Neural cell (in vitro differentiated cells): ENCODE measurements at regions not wholly inside any gene's neighbourhood (a gene's known extent, or its start where the extent isn't known, plus 50 kb on each side); places are given as distances from the start of the nearest gene placed in this dataset.

ENCODE experiments used
- H2AFZ ChIP-seq: fragments of 200-600, 300-800 bp; sonication (generic), shearing (Covaris generic); 2 replicates; pipeline ENCODE4 v1.6.0; 2014; ENCODE audit warnings: low read depth, mild to moderate bottlenecking, antibody characterized with exemption, low read length, moderate library complexity
- H3F3A ChIP-seq: fragments of 200-600 bp; shearing (Covaris generic); 2 replicates; pipeline ENCODE4 v1.6.1; 2016; ENCODE audit warnings: mild to moderate bottlenecking, moderate library complexity, mixed read lengths, antibody characterized with exemption, low read length; ENCODE audit not compliant: insufficient read depth, poor library complexity, severe bottlenecking
- H3K27ac ChIP-seq: fragments of 200-600, 300-800 bp; sonication (generic), shearing (Covaris generic); 2 replicates; pipeline ENCODE4 v1.5.1; 2014; ENCODE audit warnings: mild to moderate bottlenecking, low read length, moderate library complexity
- H3K27me3 ChIP-seq: fragments of 300-800, 200-600 bp; sonication (generic), shearing (Covaris generic); 2 replicates; pipeline ENCODE4 v1.6.0; 2014; ENCODE audit warnings: mild to moderate bottlenecking, low read depth, low read length, moderate library complexity; ENCODE audit not compliant: insufficient read depth
- H3K36me3 ChIP-seq: fragments of 300-800, 200-600 bp; sonication (generic), shearing (Covaris generic); 2 replicates; pipeline ENCODE4 v1.5.1; 2014; ENCODE audit warnings: mild to moderate bottlenecking, antibody characterized with exemption, low read length, moderate library complexity; ENCODE audit not compliant: insufficient read depth
- H3K4me2 ChIP-seq: fragments of 300-800, 200-600 bp; sonication (generic), shearing (Covaris generic); 2 replicates; pipeline ENCODE4 v1.6.0; 2014; ENCODE audit warnings: mild to moderate bottlenecking, low read length
- H3K4me3 ChIP-seq: fragments of 300-800, 200-600 bp; sonication (generic), shearing (Covaris generic); 2 replicates; pipeline ENCODE4 v1.5.1; 2014; ENCODE audit warnings: mild to moderate bottlenecking, low read length, moderate library complexity
- H3K79me2 ChIP-seq: fragments of 200-600 bp; shearing (Covaris generic); replicated peaks from 2 replicates; pipeline ENCODE4 v1.6.0; 2014; ENCODE audit warnings: mild to moderate bottlenecking, low read length, moderate library complexity; ENCODE audit not compliant: insufficient read depth
- H3K9ac ChIP-seq: fragments of 300-800, 200-600 bp; sonication (generic), shearing (Covaris generic); 2 replicates; pipeline ENCODE4 v1.6.1; 2016; ENCODE audit warnings: mild to moderate bottlenecking, low read length, mixed read lengths
- H3K9me2 ChIP-seq: fragments of 200-600 bp; shearing (Covaris generic); 2 replicates; pipeline ENCODE4 v1.6.1; 2016; ENCODE audit warnings: mild to moderate bottlenecking, low read length, mixed read lengths; ENCODE audit not compliant: insufficient read depth
- H3K9me3 ChIP-seq: fragments of 200-600, 300-800 bp; sonication (generic), shearing (Covaris generic); 2 replicates; pipeline ENCODE4 v1.6.1; 2016; ENCODE audit warnings: mild to moderate bottlenecking, mixed run types, low read length, moderate library complexity, mixed read lengths
- H4K20me1 ChIP-seq: fragments of 200-600 bp; shearing (Covaris generic); 2 replicates; pipeline ENCODE4 v1.6.1; 2016; ENCODE audit warnings: mild to moderate bottlenecking, mixed run types; ENCODE audit not compliant: insufficient read depth
- CTCF ChIP-seq: fragments of 450-650 bp; IDR thresholded peaks from 2 replicates; pipeline ENCODE4 v1.5.1; 2014; ENCODE audit warnings: antibody characterized with exemption, mild to moderate bottlenecking, moderate library complexity; ENCODE audit not compliant: poor library complexity, severe bottlenecking
- EP300 ChIP-seq: fragments of 450-650 bp; conservative IDR thresholded peaks from 2 replicates; pipeline ENCODE4 v1.6.1; 2014; ENCODE audit warnings: antibody characterized with exemption, mild to moderate bottlenecking, moderate library complexity; ENCODE audit not compliant: poor library complexity, severe bottlenecking
- EZH2 ChIP-seq: fragments of 200-600, 300-800 bp; shearing (Covaris generic), sonication (generic); IDR thresholded peaks from 2 replicates; pipeline ENCODE4 v1.6.1; 2014; ENCODE audit warnings: antibody characterized with exemption, low read length, borderline replicate concordance, mild to moderate bottlenecking; ENCODE audit not compliant: insufficient read depth, poor library complexity, severe bottlenecking
- MXI1 ChIP-seq: fragments of 450-650 bp; conservative IDR thresholded peaks from 2 replicates; pipeline ENCODE4 v1.6.1; 2014; ENCODE audit warnings: antibody characterized with exemption, mild to moderate bottlenecking; ENCODE audit not compliant: poor library complexity, severe bottlenecking
- POLR2AphosphoS5 ChIP-seq: IDR thresholded peaks from 2 replicates; pipeline ENCODE4 v1.6.1; 2012
- RAD21 ChIP-seq: fragments of 450-650 bp; conservative IDR thresholded peaks from 2 replicates; pipeline ENCODE4 v1.6.1; 2014; ENCODE audit warnings: antibody characterized with exemption, mild to moderate bottlenecking, moderate library complexity
- REST ChIP-seq: IDR thresholded peaks from 2 replicates; pipeline ENCODE4 v1.6.1; 2012; ENCODE audit warnings: borderline replicate concordance
- SMC3 ChIP-seq: fragments of 450-650 bp; conservative IDR thresholded peaks from 2 replicates; pipeline ENCODE4 v1.6.1; 2014; ENCODE audit warnings: antibody characterized with exemption, mild to moderate bottlenecking, moderate library complexity; ENCODE audit not compliant: poor library complexity
- TAF1 ChIP-seq: IDR thresholded peaks from 2 replicates; pipeline ENCODE4 v1.6.1; 2012; ENCODE audit warnings: low read depth

GRCh38 chr16:65634833-65635232 is 513.0 kb upstream of the CDH11 start:
- Histone ChIP-seq H3K9ac (no peak overlapping the region), H3K27ac (no peak overlapping the region), H3K4me3 (no peak overlapping the region), H3K9me3 (no peaks in the 10 kb centered on the region), H3K4me2 (no peak overlapping the region), H2AFZ (no peak overlapping the region), H4K20me1 (no peaks in the 10 kb centered on the region), H3K79me2 (no peaks in the 10 kb centered on the region), H3K27me3 (no peaks in the 10 kb centered on the region), H3K9me2 (no peaks in the 10 kb centered on the region), H3F3A (no peaks in the 10 kb centered on the region), H3K36me3 (no peaks in the 10 kb centered on the region)
- TF ChIP-seq EP300 (no peak), REST (no peak), POLR2AphosphoS5 (no peak), SMC3 (no peak), RAD21 (no peak), EZH2 (no peak), CTCF (no peak), TAF1 (no peak), MXI1 (no peak)

GRCh38 chr16:65634291-65634690 is 512.4 kb upstream of the CDH11 start:
- Histone ChIP-seq H3K9me2 (no peaks in the 10 kb centered on the region), H3K27me3 (no peaks in the 10 kb centered on the region)
- no peak for TF ChIP-seq MXI1
- TF ChIP-seq RAD21, result no peak
- no peak for TF ChIP-seq REST
- TF ChIP-seq EP300, result no peak
- TF ChIP-seq CTCF, result no peak
- TF ChIP-seq SMC3, result no peak
- TF ChIP-seq POLR2AphosphoS5, result no peak
- TF ChIP-seq TAF1, result no peak
- no peak for TF ChIP-seq EZH2

More at GRCh38 chr16:65634291-65634690, 512.4 kb upstream of the CDH11 start:
- Histone ChIP-seq H3K9ac (no peak overlapping the region), H3K9me3 (no peaks in the 10 kb centered on the region), H3K79me2 (no peaks in the 10 kb centered on the region), H3K27ac (no peak overlapping the region), H3F3A (no peaks in the 10 kb centered on the region), H3K36me3 (no peaks in the 10 kb centered on the region), H3K4me2 (no peak overlapping the region), H3K4me3 (no peak overlapping the region), H2AFZ (no peak overlapping the region), H4K20me1 (no peaks in the 10 kb centered on the region)
